ENCODE measurements at regions not wholly inside any gene's neighbourhood (a gene's known extent, or its start where the extent isn't known, plus 50 kb on each side); places are given as distances from the start of the nearest gene placed in this dataset.

GRCh38 chr2:185152186-185152585 lies 553.9 kb downstream of the ZNF804A start:
- no peak for DNase-seq

GRCh38 chr2:185161701-185162100 lies 563.4 kb downstream of the ZNF804A start:
- DNase-seq, result no peak

- DNase-seq, result no peak
Observed at GRCh38 chr2:185174353-185174752, 564.3 kb upstream of the FSIP2 start.

GRCh38 chr2:185179743-185180142 lies 558.9 kb upstream of the FSIP2 start:
- no peak for DNase-seq

GRCh38 chr2:185181901-185182300 lies 556.7 kb upstream of the FSIP2 start:
- DNase-seq, result no peak

- no peak for DNase-seq
Observed at GRCh38 chr2:185185044-185185443, 553.6 kb upstream of the FSIP2 start.

- no peak for DNase-seq
Observed at GRCh38 chr2:185187421-185187820, 551.2 kb upstream of the FSIP2 start.

GRCh38 chr2:185188656-185189055 lies 549.9 kb upstream of the FSIP2 start:
- peak; percentile 72 for DNase-seq

GRCh38 chr2:185201063-185201462 lies 537.5 kb upstream of the FSIP2 start:
- peak; percentile 85 for DNase-seq

GRCh38 chr2:185202381-185202780 lies 536.2 kb upstream of the FSIP2 start:
- peak; percentile 90 for DNase-seq

- no peak for DNase-seq
Observed at GRCh38 chr2:185202945-185203528, 535.6 kb upstream of the FSIP2 start.

- DNase-seq, result no peak
Observed at GRCh38 chr2:185208261-185208660, 530.3 kb upstream of the FSIP2 start.

GRCh38 chr2:185215497-185215896 lies 523.1 kb upstream of the FSIP2 start:
- no peak for DNase-seq

GRCh38 chr2:185219981-185220380 lies 518.6 kb upstream of the FSIP2 start:
- DNase-seq, result peak; percentile 67

GRCh38 chr2:185222311-185222710 lies 516.3 kb upstream of the FSIP2 start:
- no peak for DNase-seq

- no peak for DNase-seq
Observed at GRCh38 chr2:185227391-185227790, 511.2 kb upstream of the FSIP2 start.

- DNase-seq, result no peak
Observed at GRCh38 chr2:185239491-185239890, 499.1 kb upstream of the FSIP2 start.

GRCh38 chr2:185240796-185241195 lies 497.8 kb upstream of the FSIP2 start:
- DNase-seq, result no peak

GRCh38 chr2:185241556-185241955 lies 497.0 kb upstream of the FSIP2 start:
- no peak for DNase-seq

GRCh38 chr2:185242462-185242861 lies 496.1 kb upstream of the FSIP2 start:
- no peak for DNase-seq

GRCh38 chr2:185245216-185245615 lies 493.4 kb upstream of the FSIP2 start:
- no peak for DNase-seq

GRCh38 chr2:185245806-185246205 lies 492.8 kb upstream of the FSIP2 start:
- no peak for DNase-seq

- no peak for DNase-seq
Observed at GRCh38 chr2:185246717-185247116, 491.9 kb upstream of the FSIP2 start.

- peak; percentile 7 for DNase-seq
Observed at GRCh38 chr2:185255566-185255965, 483.0 kb upstream of the FSIP2 start.

GRCh38 chr2:185265747-185266146 lies 472.9 kb upstream of the FSIP2 start:
- DNase-seq, result no peak

- no peak for DNase-seq
Observed at GRCh38 chr2:185268651-185269050, 470.0 kb upstream of the FSIP2 start.

Data from NCI-H446 treated with DMSO at 0.1 percent for 48 hours (cell line).